ENCODE measurements at regions not wholly inside any gene's neighbourhood (a gene's known extent, or its start where the extent isn't known, plus 50 kb on each side); places are given as distances from the start of the nearest gene placed in this dataset.

DNA sequence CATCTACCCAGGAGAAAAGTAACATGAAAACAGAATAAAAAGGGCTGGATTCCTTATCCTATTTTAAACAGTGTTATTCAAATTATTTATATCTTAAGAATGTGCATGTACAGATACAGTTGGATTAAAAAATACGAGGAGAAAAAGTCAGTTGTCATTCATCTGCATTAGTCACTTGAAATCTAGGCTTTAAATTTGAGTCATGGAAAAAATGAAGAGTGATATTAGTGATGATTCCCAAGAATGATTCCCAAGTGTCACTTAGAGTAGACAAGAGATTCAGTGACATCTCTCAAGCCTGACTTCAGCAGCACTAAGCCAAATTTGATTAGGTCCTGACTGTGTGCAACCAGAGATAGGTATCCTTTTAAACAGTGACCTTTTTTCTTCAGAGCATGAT, 394.2 kb downstream of the IRS1 start:
- H3K9me3 ChIP-seq (ENCODE audit: severe bottlenecking), result no peaks in the 10 kb centered on the region
- DNase-seq, result no peak
- no peak overlapping the region for H3K4me3 ChIP-seq (ENCODE audit: low read depth, low read length)
- H3K36me3 ChIP-seq, result no peaks in the 10 kb centered on the region
- TF ChIP-seq, protein P1, sequence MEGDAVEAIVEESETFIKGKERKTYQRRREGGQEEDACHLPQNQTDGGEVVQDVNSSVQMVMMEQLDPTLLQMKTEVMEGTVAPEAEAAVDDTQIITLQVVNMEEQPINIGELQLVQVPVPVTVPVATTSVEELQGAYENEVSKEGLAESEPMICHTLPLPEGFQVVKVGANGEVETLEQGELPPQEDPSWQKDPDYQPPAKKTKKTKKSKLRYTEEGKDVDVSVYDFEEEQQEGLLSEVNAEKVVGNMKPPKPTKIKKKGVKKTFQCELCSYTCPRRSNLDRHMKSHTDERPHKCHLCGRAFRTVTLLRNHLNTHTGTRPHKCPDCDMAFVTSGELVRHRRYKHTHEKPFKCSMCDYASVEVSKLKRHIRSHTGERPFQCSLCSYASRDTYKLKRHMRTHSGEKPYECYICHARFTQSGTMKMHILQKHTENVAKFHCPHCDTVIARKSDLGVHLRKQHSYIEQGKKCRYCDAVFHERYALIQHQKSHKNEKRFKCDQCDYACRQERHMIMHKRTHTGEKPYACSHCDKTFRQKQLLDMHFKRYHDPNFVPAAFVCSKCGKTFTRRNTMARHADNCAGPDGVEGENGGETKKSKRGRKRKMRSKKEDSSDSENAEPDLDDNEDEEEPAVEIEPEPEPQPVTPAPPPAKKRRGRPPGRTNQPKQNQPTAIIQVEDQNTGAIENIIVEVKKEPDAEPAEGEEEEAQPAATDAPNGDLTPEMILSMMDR (IDR thresholded peaks at IDR 0.05; ENCODE audit: low read depth, low read length), result no peak
- no peak overlapping the region for H3K27ac ChIP-seq
- no peaks in the 10 kb centered on the region for H3K27me3 ChIP-seq (ENCODE audit: insufficient read depth, low read depth, severe bottlenecking)

DNA sequence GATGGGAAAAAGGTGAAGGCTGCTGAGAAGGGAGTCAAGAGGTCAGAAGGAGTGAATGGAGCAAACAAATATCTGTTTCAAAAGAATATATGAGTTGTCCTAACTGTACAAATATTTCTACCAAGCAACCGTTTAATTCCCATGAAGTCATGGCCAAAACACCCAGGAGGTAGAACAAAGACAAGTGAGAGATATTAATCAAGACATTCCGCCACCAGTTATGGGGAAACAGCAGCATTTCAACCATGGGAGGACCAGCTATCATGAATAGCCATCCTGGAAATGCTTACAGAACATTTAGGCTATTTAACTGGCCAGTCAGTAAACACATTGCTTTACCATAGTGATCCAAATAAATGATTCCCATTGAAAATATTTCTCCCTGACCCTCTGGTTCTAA, 396.3 kb downstream of the IRS1 start:
- Histone ChIP-seq H3K36me3 (no peaks in the 10 kb centered on the region), H3K27me3 (ENCODE audit: insufficient read depth, low read depth, severe bottlenecking) (no peaks in the 10 kb centered on the region), H3K9me3 (ENCODE audit: severe bottlenecking) (no peaks in the 10 kb centered on the region), H3K27ac (no peak overlapping the region), H3K4me3 (ENCODE audit: low read depth, low read length) (no peak overlapping the region)
- TF ChIP-seq, protein P1 (IDR thresholded peaks at IDR 0.05; ENCODE audit: low read depth, low read length), result no peak
- DNase-seq, result no peak

DNA sequence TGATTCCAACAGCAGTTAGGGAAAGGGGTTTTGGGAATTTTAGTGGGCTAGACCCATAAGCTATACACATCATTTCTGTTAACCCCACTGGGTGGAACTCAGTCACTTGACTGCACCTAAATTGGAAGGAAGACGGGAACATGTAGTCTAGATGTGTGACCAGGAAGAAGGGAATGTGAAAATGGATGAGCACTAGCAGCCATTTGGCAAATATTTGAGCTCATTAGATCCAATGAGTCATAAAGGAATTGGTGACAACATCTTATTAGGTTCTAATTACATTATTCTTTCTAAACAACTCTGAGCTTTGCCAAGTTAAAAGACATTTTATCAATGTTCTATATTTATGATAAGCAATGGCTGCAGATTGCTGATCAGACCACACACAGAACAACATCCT, 400.6 kb downstream of the IRS1 start:
- no peak for DNase-seq
- TF ChIP-seq, protein P1 (IDR thresholded peaks at IDR 0.05; ENCODE audit: low read depth, low read length), result no peak
- Histone ChIP-seq H3K4me3 (ENCODE audit: low read depth, low read length) (no peak overlapping the region), H3K27me3 (ENCODE audit: insufficient read depth, low read depth, severe bottlenecking) (no peaks in the 10 kb centered on the region), H3K36me3 (no peaks in the 10 kb centered on the region), H3K9me3 (ENCODE audit: severe bottlenecking) (no peaks in the 10 kb centered on the region), H3K27ac (no peak overlapping the region)

DNA sequence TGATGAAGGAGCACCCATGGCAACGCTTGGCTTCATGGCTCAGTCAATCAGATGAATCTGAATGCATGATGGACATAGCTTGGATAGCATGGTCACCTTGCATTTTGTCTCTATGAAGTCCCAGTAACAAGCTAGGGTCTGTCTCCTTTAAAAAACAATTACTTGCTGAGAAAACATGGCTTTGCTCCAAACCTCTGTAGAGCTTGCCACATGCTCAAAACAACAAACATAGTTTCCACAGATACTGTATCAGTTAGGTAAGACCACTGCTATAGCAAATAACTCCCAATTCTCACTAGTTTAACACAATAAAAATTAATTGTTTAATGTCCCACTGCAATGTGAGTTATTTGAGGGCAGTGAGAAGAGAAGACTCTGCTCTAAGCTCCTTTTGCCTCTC, 401.0 kb downstream of the IRS1 start:
- Histone ChIP-seq H3K9me3 (ENCODE audit: severe bottlenecking) (no peaks in the 10 kb centered on the region), H3K36me3 (no peaks in the 10 kb centered on the region), H3K4me3 (ENCODE audit: low read depth, low read length) (no peak overlapping the region), H3K27ac (no peak overlapping the region), H3K27me3 (ENCODE audit: insufficient read depth, low read depth, severe bottlenecking) (no peaks in the 10 kb centered on the region)
- DNase-seq, result no peak
- TF ChIP-seq, protein P1 (IDR thresholded peaks at IDR 0.05; ENCODE audit: low read depth, low read length), result no peak

DNA sequence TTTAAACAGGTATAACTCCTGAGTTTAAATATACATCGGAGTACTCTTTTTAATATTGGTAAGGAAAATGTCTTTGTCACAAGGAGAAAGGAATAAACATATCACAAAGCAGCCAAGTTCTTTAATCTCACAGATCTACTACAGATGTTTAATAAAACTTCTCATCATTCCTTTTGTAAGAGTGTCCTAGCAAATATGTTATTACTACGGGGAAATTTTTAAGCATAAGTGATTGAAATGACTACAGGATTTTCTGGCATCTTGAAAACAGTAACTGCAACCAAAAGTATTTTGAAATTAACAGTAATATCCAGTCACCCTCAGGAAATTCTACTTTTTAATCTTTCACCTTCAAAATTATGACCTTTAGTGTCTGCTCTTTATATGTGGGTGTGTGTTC, 403.1 kb downstream of the IRS1 start:
- Histone ChIP-seq H3K9me3 (ENCODE audit: severe bottlenecking) (no peaks in the 10 kb centered on the region), H3K27ac (no peak overlapping the region), H3K4me3 (ENCODE audit: low read depth, low read length) (no peak overlapping the region), H3K36me3 (no peaks in the 10 kb centered on the region), H3K27me3 (ENCODE audit: insufficient read depth, low read depth, severe bottlenecking) (no peaks in the 10 kb centered on the region)
- TF ChIP-seq, protein P1 (IDR thresholded peaks at IDR 0.05; ENCODE audit: low read depth, low read length), result no peak
- DNase-seq, result no peak

DNA sequence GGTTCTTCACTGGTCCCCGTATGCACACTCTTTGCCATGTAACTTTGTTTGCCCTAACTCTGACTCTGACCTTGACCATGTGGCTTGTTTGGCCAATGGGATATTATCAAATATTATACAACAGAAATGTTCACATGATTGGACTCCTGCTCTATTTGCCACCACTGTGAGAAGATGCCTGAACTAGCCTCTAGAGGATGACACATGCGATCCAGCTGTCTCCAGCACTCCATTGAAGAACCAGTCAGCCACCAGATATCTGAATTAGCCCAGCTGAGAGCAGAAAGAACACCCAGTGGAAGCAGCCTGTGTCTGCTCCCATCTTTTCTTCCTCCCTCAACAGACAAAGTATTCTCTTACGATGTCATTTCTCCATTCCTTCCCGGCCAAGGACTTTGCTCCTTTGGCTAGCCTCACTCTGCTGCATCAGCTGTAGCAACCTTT, 412.1 kb downstream of the IRS1 start:
- DNase-seq, result no peak
- Histone ChIP-seq H3K27me3 (ENCODE audit: insufficient read depth, low read depth, severe bottlenecking) (no peaks in the 10 kb centered on the region), H3K4me3 (ENCODE audit: low read depth, low read length) (no peak overlapping the region), H3K36me3 (no peaks in the 10 kb centered on the region), H3K27ac (no peak overlapping the region), H3K9me3 (ENCODE audit: severe bottlenecking) (no peaks in the 10 kb centered on the region)
- TF ChIP-seq, protein P1 (IDR thresholded peaks at IDR 0.05; ENCODE audit: low read depth, low read length), result no peak

Measured in WERI-Rb-1 (cell line).